OCI-LY7 (cell line): ENCODE measurements at regions not wholly inside any gene's neighbourhood (a gene's known extent, or its start where the extent isn't known, plus 50 kb on each side); places are given as distances from the start of the nearest gene placed in this dataset.

Experiments used
- BruUV-seq: library from RNA; stranded (reverse); fragments of 400-500 nt; replicated peaks from 2 replicates; lab custom pipeline; 2021; lab: Mats Ljungman, UMichigan
- CTCF ChIA-PET: fragments of 300-600 bp; sonication (Branson Sonifier 250); formaldehyde crosslinking; loops from one replicate; lab custom pipeline; 2022; ENCODE audit warnings: antibody characterized with exemption; ENCODE audit not compliant: unreplicated experiment; lab: Charles Lee
- POLR2A ChIA-PET: fragments of 300-600 bp; sonication (Branson Sonifier 250); formaldehyde crosslinking; loops from one replicate; lab custom pipeline; 2022; ENCODE audit warnings: antibody characterized with exemption; lab: Charles Lee
- DNase-seq: peaks from one replicate; pipeline ENCODE4 v3.0.0-alpha.2; 2015; ENCODE audit warnings: low spot score
- H2AFZ ChIP-seq: fragments of 200-600 bp; sonication (generic), shearing (Covaris generic); 2 replicates; pipeline ENCODE4 v1.6.1; 2014; ENCODE audit warnings: mild to moderate bottlenecking, antibody characterized with exemption, low read length, moderate library complexity
- H3K27ac ChIP-seq: fragments of 200-600 bp; sonication (generic); 2 replicates; pipeline ENCODE4 v1.5.1; 2014; ENCODE audit warnings: mixed run types, low read depth, mild to moderate bottlenecking, moderate library complexity, low read length, inconsistent platforms; ENCODE audit not compliant: poor library complexity, severe bottlenecking
- H3K36me3 ChIP-seq: fragments of 200-600 bp; sonication (generic); 2 replicates; pipeline ENCODE4 v1.6.1; 2014; ENCODE audit warnings: mild to moderate bottlenecking, antibody characterized with exemption, low read length, moderate library complexity, mixed read lengths; ENCODE audit not compliant: insufficient read depth
- H3K4me1 ChIP-seq: fragments of 200-600 bp; sonication (generic); 2 replicates; pipeline ENCODE4 v1.5.1; 2014; ENCODE audit warnings: mild to moderate bottlenecking, low read length; ENCODE audit not compliant: insufficient read depth, poor library complexity, severe bottlenecking
- H3K4me2 ChIP-seq: fragments of 200-600 bp; sonication (generic); 2 replicates; pipeline ENCODE4 v1.6.1; 2014; ENCODE audit warnings: mild to moderate bottlenecking, low read length
- H3K4me3 ChIP-seq: fragments of 200-600 bp; sonication (generic); 2 replicates; pipeline ENCODE4 v1.5.1; 2014; ENCODE audit warnings: mild to moderate bottlenecking, low read depth, low read length; ENCODE audit not compliant: poor library complexity, severe bottlenecking
- H3K79me2 ChIP-seq: fragments of 200-600 bp; sonication (generic); 2 replicates; pipeline ENCODE4 v1.6.1; 2016; ENCODE audit warnings: low read depth, mild to moderate bottlenecking, low read length, moderate library complexity, mixed read lengths; ENCODE audit not compliant: insufficient read depth
- H3K9me2 ChIP-seq: fragments of 200-600 bp; sonication (generic); 2 replicates; pipeline ENCODE4 v1.6.1; 2016; ENCODE audit warnings: mild to moderate bottlenecking, low read length, mixed read lengths; ENCODE audit not compliant: insufficient read depth
- H3K9me3 ChIP-seq: fragments of 200-600 bp; sonication (generic); 2 replicates; pipeline ENCODE4 v1.6.1; 2014; ENCODE audit warnings: mild to moderate bottlenecking, mixed run types, low read length, mixed read lengths
- H4K20me1 ChIP-seq: fragments of 200-600 bp; sonication (generic); 2 replicates; pipeline ENCODE4 v1.6.1; 2014; ENCODE audit warnings: mild to moderate bottlenecking, antibody characterized with exemption, low read length, moderate library complexity, mixed read lengths; ENCODE audit not compliant: insufficient read depth
- EZH2phosphoT487 ChIP-seq: fragments of 200-600 bp; sonication (generic); IDR thresholded peaks from 2 replicates; pipeline ENCODE4 v1.6.1; 2018; ENCODE audit warnings: low read depth, borderline replicate concordance, mild to moderate bottlenecking, mixed run types, antibody characterized with exemption, low read length, moderate library complexity, mixed read lengths
- intact Hi-C: fragments of 100-400 bp; cut with micrococcal nuclease; formaldehyde crosslinking; loops from one replicate; pipeline ENCODE4 v1.10.0; 2022; ENCODE audit not compliant: unreplicated experiment
- TF ChIP-seq, protein P1 (sequence below): fragments of 200-600 bp; sonication (generic); conservative IDR thresholded peaks from 2 replicates; pipeline ENCODE4 v1.5.1; 2014; ENCODE audit warnings: mild to moderate bottlenecking, antibody characterized with exemption, low read length, moderate library complexity, mixed read lengths

DNA sequence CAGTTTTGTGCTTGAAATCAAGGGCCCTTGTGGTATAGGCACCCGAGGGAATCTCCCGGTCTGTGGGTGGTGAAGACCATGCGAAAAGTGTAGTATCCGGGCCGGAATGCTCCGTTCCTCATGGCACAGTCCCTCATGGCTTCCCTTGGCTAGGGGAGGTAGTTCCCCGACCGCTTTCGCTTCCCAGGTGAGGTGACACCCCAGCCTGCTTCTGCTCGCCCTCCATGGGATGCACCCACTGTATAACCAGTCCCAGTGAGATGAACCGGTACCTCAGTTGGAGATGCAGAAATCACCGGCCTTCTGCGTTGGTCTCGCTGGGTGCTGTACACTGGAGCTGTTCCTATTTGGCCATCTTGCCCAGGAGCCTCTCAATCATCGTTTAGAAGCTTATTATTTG is 195.7 kb upstream of the POT1 start:
- Histone ChIP-seq H3K36me3 (no peaks in the 10 kb centered on the region), H3K27ac (no peak overlapping the region), H3K4me3 (no peak overlapping the region), H3K79me2 (no peaks in the 10 kb centered on the region), H3K9me2 (no peaks in the 10 kb centered on the region), H4K20me1 (no peaks in the 10 kb centered on the region), H3K4me2 (no peak overlapping the region), H3K9me3 (no peaks in the 10 kb centered on the region), H3K4me1 (no peaks in the 10 kb centered on the region), H2AFZ (no peak overlapping the region)
- TF ChIP-seq, protein P1, sequence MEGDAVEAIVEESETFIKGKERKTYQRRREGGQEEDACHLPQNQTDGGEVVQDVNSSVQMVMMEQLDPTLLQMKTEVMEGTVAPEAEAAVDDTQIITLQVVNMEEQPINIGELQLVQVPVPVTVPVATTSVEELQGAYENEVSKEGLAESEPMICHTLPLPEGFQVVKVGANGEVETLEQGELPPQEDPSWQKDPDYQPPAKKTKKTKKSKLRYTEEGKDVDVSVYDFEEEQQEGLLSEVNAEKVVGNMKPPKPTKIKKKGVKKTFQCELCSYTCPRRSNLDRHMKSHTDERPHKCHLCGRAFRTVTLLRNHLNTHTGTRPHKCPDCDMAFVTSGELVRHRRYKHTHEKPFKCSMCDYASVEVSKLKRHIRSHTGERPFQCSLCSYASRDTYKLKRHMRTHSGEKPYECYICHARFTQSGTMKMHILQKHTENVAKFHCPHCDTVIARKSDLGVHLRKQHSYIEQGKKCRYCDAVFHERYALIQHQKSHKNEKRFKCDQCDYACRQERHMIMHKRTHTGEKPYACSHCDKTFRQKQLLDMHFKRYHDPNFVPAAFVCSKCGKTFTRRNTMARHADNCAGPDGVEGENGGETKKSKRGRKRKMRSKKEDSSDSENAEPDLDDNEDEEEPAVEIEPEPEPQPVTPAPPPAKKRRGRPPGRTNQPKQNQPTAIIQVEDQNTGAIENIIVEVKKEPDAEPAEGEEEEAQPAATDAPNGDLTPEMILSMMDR = no peak
- no peak for TF ChIP-seq EZH2phosphoT487
- DNase-seq = no peak
- intact Hi-C loops = no loop called here
- POLR2A ChIA-PET = interaction anchor here (0.6 kb wide), 1 partner anchor 67 kb away, joined by 3 read pairs; no protein-coding TSS in a partner anchor
- CTCF ChIA-PET = no interaction called here
- BruUV-seq = no TSS peak

DNA sequence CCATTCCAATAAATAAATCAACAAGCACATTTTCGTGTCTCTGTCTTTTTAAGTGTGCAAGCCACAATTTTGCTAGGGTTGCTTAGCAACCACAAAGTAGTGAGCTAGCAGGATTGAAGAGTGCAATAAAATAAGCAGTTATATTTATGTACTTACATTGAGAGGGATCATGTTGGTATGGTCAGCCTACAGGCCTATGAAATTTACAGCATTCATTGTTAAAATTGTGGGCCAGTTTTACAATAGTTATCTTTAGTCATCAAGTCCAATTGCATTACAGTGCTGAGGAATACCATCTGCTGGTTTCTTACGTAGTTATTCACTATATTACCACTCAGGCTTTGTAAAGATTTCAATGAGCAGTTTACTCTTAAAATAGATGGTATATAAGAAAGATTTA is 192.5 kb upstream of the POT1 start:
- Histone ChIP-seq H3K79me2 (no peaks in the 10 kb centered on the region), H3K27ac (no peak overlapping the region), H3K4me3 (no peak overlapping the region), H2AFZ (no peak overlapping the region), H3K36me3 (no peaks in the 10 kb centered on the region), H3K9me2 (no peaks in the 10 kb centered on the region), H3K9me3 (no peaks in the 10 kb centered on the region), H3K4me2 (no peak overlapping the region), H4K20me1 (no peaks in the 10 kb centered on the region), H3K4me1 (no peaks in the 10 kb centered on the region)
- ChIA-PET CTCF (no interaction called here), POLR2A (interaction anchor here (1.1 to 1.6 kb wide), 2 partner anchors 10 to 21 kb away, joined by 4 read pairs; no protein-coding TSS in a partner anchor)
- intact Hi-C loops = no loop called here
- BruUV-seq = no TSS peak
- DNase-seq = no peak
- TF ChIP-seq, protein P1 = no peak
- TF ChIP-seq EZH2phosphoT487 = no peak

DNA sequence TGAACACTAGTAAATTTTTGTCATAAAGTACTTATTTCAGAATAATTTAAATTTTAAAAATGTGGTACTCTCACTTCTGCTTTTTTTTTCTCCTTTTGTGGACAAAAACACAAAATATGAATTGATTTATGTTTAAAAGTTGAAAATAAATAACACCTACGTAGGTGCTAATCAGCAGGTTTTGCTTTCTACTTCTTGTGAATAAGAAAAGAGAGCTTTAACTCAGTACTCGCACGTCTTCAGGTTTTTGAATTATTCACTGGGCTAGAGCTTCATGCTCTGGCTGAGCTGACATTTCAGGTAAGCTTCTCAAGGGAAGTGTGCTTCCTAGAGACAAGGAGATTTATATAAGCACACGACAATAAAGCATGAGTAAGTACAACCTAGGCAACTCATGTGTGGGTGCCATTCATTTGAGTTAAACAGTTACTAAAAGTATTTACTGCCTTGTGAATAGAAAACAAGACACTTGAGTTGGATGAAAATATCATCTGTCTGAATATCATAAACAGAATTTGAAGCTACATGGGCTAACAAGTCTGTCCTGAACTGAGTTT is 190.0 kb upstream of the POT1 start:
- Histone ChIP-seq H3K4me2 (no peak overlapping the region), H3K4me3 (no peak overlapping the region), H4K20me1 (no peaks in the 10 kb centered on the region), H3K27ac (no peak overlapping the region), H3K79me2 (no peaks in the 10 kb centered on the region), H3K4me1 (no peaks in the 10 kb centered on the region), H2AFZ (no peak overlapping the region), H3K36me3 (no peaks in the 10 kb centered on the region), H3K9me2 (no peaks in the 10 kb centered on the region), H3K9me3 (no peaks in the 10 kb centered on the region)
- ChIA-PET CTCF (no interaction called here), POLR2A (interaction anchor here (0.6 kb wide), 1 partner anchor 22 kb away, joined by 3 read pairs; no protein-coding TSS in a partner anchor)
- no peak for TF ChIP-seq EZH2phosphoT487
- TF ChIP-seq, protein P1 = no peak
- intact Hi-C loops = no loop called here
- no TSS peak for BruUV-seq
- no peak for DNase-seq
